SK-MEL-5 (cell line): ENCODE measurements at regions not wholly inside any gene's neighbourhood (a gene's known extent, or its start where the extent isn't known, plus 50 kb on each side); places are given as distances from the start of the nearest gene placed in this dataset.
A peak's percentile ranks its signal among the peaks of the same experiment; 100 is the strongest.
"Not testable (repeated sequence)": the region's sequence is repeated elsewhere in the genome, so short reads cannot be mapped to it uniquely, and the experiment has no call there.

Experiments used
- DNase-seq: peaks from one replicate; pipeline ENCODE4 v3.0.0-alpha.2; 2016; ENCODE audit warnings: low read depth, low spot score
- in situ Hi-C: cut with HindIII; loops from 2 replicates; pipeline ENCODE4 v1.10.0; 2016; ENCODE audit warnings: low sequenced_read_pairs, high pct_unique_total_duplicates, low pct_unique_long_range_greater_than_20kb

DNA sequence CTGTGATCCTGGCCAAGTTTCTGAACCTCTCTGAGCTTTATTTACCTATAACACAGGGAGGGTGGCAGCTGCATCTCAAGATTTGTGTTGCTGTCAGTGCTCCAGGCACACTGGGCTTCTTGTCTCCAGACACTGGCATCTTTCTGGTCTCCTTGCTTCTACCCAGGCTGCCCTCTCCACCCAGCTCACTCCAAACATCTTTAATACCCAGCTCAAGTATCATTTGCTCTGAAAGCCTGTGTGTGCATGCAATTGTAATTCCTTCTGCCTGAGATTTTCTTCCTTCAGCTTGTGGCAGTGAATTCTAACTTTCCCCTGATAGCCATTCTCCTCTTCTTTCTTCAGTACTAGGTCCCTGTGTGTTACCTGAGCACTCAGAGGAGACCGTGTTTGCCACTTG lies 50.7 kb upstream of the USP7 start:
- DNase-seq = no peak
- in situ Hi-C loops = no loop called here

- in situ Hi-C loops = no loop called here
- DNase-seq = no peak
Measured at GRCh38 chr16:9015489-9015888, 51.8 kb upstream of the USP7 start.

DNA sequence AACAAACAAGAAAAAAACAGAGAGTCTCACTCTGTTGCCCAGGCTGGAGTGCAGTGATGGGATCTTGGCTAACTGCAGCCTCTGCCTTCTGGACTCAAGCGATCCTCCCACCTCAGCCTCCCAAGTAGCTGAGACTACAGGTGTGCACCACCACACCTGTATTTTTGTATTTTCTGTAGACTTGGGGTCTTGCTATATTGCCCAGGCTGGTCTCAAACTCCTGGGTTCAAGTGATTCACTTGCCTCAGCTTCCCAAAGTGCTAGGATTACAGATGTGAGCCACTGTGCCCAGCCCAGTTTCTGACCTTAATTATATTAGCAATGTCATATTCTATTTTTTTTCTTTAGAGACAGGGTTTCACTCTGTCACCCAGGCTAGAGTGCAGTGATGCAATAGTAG lies 52.3 kb upstream of the USP7 start:
- DNase-seq, in situ Hi-C loops: not testable (repeated sequence)

DNA sequence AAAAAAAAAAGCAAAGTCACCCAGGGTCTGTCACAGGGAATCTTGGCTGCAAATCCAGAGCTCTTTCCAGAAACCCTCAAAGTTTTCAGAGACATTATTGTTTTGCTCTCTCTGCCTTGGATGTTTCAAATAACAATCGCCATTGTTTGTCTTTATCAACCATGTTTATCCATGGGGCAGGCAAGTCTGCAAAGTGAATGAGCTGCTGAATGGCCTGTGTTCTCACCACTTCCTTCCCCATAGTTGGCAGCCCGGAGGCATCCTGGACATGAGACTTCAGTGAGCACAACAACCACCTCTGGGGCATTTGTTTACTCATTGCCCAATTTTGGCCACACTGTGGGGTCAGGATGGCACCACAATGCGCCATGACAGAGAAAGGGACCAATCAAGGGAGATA lies 53.1 kb upstream of the USP7 start:
- in situ Hi-C loops = no loop called here
- DNase-seq = peak; percentile 91

DNA sequence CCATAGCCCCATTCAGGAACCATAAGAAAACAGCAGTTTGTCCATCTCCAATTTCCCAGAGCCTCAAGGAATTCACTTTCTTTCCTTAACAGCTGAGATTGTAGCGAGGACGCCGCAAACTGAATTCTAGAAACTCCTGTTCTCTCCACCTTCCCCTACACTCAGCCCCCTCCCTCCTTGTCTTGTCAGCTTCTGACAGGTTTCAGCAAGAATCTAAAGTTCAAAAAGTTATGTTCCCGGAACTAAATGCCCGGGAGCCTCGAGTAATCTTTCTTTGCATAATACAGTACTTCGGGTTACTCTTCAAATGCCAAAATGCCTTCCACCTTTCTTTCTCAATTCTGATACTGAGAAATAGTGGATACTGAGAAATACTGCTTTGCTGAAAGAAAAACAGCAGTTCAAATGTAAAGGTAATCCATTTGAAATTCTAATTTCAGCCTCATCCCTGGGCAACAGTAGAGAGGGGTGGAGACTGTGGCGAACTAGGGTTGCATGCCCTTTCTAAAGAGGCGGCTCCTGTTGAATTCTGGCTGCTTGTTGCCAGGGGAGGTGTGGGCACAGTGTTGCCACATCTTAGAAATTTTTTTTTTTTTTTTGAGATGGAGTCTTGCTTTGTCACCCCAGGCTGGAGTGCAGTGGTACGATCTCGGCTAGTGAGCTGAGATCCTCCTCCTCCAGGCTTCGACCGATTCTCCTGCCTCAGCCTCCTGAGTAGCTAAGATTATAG lies 63.5 kb upstream of the USP7 start:
- DNase-seq = no peak
- in situ Hi-C loops = no loop called here

DNA sequence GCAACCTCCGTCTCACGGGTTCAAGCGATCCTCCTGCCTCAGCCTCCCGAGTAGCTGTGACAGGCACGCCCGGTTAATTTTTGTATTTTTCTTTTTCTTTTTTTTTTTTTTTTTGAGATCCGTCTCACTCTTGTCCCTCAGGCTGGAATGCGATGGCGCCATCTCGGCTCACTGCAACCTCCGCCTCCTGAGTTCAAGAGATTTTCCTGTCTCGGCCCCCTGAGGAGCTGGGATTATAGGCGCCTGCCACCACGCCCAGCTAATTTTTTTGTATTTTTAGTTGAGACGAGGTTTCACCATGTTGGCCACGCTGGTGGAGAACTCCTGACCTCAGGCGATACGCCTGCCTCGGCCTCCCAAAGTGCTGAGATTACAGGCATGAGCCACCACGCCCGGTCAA lies 63.0 kb upstream of the HAPSTR1 start:
- DNase-seq, in situ Hi-C loops: not testable (repeated sequence)

DNA sequence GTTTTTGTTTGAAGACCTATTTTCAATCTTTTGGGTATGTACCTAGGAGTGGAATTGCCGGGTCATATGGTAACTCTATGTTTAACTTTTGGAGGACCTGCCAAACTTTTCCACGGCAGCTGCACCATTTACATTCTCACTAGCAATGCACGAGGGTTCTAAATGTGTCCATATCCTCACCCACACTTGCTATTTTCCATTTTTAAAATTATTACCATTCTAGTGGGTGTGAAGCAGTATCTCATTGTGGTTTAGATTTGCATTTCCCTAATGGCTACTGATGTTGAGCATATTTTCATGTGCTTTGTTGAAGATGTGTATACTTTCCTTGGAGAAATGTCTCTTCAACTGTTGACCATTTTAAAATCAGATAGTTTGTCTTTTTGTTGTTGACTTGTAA lies 60.3 kb upstream of the HAPSTR1 start:
- in situ Hi-C loops = no loop called here
- DNase-seq = no peak

DNA sequence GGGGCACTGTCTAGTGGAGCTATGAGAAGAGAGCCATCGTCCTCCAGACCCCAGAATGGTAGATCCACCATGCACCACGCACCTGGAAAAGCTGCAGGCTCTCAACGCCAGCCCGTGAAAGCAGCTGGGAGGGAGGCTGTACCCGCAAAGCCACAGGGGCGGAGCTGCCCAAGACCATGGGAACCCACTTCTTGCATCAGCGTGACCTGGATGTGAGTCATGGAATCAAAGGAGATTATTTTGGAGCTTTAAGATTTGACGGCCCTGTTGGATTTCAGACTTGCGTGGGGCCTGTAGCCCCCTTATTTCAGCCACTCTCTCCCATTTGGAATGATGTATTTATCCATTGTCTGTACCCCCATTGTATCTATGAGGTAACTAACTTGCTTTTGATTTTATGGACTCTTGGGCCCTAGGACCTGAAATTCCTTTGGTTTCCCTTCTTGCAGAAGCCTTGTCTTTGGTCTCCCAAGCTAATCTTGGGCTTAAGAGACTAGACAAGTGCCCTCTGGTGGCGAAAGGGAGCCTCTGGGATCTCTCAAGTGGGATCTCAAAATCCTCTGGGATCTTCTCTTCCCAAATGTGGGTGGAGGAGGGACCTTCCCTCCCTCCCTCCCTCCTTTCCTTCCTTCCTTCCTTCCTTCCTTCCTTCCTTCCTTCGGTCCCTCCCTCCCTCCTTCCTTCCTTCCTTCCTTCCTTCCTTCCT lies 58.2 kb upstream of the HAPSTR1 start:
- in situ Hi-C loops = no loop called here
- peak; percentile 81 for DNase-seq

GRCh38 chr16:9034056-9034455 lies 57.4 kb upstream of the HAPSTR1 start:
- in situ Hi-C loops = no loop called here
- DNase-seq = no peak

- peak; percentile 55 for DNase-seq
- in situ Hi-C loops = no loop called here
Measured at GRCh38 chr16:9035996-9036395, 55.4 kb upstream of the HAPSTR1 start.

DNA sequence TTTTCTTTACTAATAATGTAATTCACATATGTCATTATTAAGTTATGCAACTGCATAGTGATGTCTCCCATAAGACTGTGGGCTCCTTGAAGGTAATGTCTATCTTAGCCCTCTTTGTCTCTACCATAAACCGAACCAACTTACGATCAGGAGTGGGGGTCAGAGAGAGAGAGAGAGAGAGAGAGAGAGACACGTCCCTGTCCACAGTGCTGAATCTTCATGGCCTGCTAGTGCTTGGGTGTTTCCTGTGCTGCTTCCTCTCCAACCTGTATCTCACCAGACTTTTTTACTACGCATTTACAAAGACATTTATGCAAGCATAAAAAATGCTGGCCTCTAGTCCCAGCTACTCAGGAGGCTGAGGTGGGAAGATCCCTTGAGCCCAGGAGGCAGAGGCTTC lies 52.2 kb upstream of the HAPSTR1 start:
- in situ Hi-C loops = no loop called here
- DNase-seq = no peak

DNA sequence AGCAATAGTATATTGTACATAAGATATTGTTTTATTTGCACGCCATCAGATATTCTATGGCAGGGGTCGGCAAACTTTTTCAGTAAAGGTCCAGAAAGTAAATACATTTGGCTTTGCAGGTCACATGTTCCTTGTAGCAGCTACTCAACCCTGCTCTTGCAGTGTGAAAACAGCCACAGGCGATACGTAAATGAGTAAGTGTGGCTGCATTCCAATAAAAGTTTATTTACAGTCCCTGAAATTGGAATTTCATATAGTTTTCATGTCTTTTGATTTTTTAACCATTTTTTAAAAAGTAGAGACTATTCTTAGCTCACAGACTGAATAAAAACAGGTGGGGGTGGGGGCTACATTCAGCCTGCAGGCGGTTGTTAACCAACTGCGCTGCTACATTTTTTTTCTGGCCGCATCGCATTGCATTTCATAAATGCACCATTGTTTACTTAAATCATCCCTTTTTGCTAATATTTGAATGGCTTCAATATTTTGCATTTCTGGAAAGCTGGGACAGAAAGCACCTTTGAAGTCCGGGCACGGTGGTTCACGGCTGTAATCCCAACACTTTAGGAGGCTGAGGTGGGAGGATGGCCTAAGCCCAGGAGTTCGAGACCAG lies 50.5 kb upstream of the HAPSTR1 start:
- in situ Hi-C loops = no loop called here
- DNase-seq = peak; percentile 71
